ENCODE measurements at regions not wholly inside any gene's neighbourhood (a gene's known extent, or its start where the extent isn't known, plus 50 kb on each side); places are given as distances from the start of the nearest gene placed in this dataset.

- Histone ChIP-seq H3K4me1 (ENCODE audit: control insufficient read depth in 3 of 3, insufficient read depth in 2 of 3, low read depth in 1 of 3, low read length in 2 of 3) (no peaks in the 10 kb centered on the region), H3K9me3 (ENCODE audit: control insufficient read depth in 2 of 2, insufficient read depth in 1 of 2, low read depth in 1 of 2, low read length in 1 of 2) (no peaks in the 10 kb centered on the region), H3K36me3 (ENCODE audit: control insufficient read depth in 3 of 3, insufficient read depth in 2 of 3, low read depth in 1 of 3, low read length in 3 of 3) (no peaks in the 10 kb centered on the region), H3K27me3 (ENCODE audit: control insufficient read depth in 3 of 3, insufficient read depth in 3 of 3, low read length in 3 of 3) (no peaks in the 10 kb centered on the region), H3K27ac (ENCODE audit: low read depth in 1 of 3, low read length in 2 of 3) (no peak overlapping the region), H3K4me3 (ENCODE audit: low read depth in 1 of 3, low read length in 3 of 3) (no peak overlapping the region)
- FAIRE-seq (no peak), DNase-seq (no peak)
- 80 to 86% (median 80%) methylated on average over 7 of the region's 7 CpGs for WGBS, 3 donors
Observed at GRCh38 chr18:25595274-25596060, 243.5 kb upstream of the ZNF521 start.

GRCh38 chr18:25594351-25594750, 242.4 kb upstream of the ZNF521 start:
- DNase-seq = no peak
- WGBS, 3 donors = 94 to 100% (median 95%) methylated on average over 1 of the region's 1 CpG
- Histone ChIP-seq H3K27me3 (ENCODE audit: control insufficient read depth in 3 of 3, insufficient read depth in 3 of 3, low read length in 3 of 3) (no peaks in the 10 kb centered on the region), H3K36me3 (ENCODE audit: control insufficient read depth in 3 of 3, insufficient read depth in 2 of 3, low read depth in 1 of 3, low read length in 3 of 3) (no peaks in the 10 kb centered on the region), H3K4me3 (ENCODE audit: low read depth in 1 of 3, low read length in 3 of 3) (no peak overlapping the region), H3K27ac (ENCODE audit: low read depth in 1 of 3, low read length in 2 of 3) (no peak overlapping the region), H3K9me3 (ENCODE audit: control insufficient read depth in 2 of 2, insufficient read depth in 1 of 2, low read depth in 1 of 2, low read length in 1 of 2) (no peaks in the 10 kb centered on the region), H3K4me1 (ENCODE audit: control insufficient read depth in 3 of 3, insufficient read depth in 2 of 3, low read depth in 1 of 3, low read length in 2 of 3) (no peaks in the 10 kb centered on the region)
- FAIRE-seq = no peak

DNA sequence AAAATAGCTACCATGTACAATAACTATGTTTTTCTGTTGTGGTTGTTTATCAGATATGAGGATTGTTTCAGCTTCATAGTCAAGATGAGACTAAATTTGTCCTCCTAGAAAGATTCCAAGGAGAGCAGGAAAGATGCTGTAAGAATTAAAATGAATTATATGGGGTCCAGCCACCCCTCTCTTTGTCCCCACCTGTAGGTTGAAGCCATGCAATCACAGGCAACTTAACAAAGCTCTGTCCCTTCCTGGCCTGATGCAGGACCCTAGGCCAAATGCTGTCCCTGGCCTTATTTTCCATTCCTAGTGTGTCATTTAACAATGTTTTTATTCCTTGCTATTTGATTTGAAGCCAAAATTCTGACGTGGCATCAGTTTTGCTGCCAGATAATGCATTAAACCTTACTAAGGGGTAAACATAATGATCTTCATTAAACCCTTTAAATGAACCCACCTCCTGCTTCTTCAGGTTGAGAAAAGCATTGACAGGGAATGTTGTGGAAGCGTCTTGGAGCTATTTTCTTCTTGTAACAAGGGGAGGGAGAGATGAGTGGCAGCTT, 240.9 kb upstream of the ZNF521 start:
- no peak for FAIRE-seq
- no peak for DNase-seq
- WGBS, 3 donors = 47 to 63% (median 54%) methylated on average over 2 of the region's 2 CpGs
- Histone ChIP-seq H3K4me3 (ENCODE audit: low read depth in 1 of 3, low read length in 3 of 3) (no peak overlapping the region), H3K27me3 (ENCODE audit: control insufficient read depth in 3 of 3, insufficient read depth in 3 of 3, low read length in 3 of 3) (no peaks in the 10 kb centered on the region), H3K27ac (ENCODE audit: low read depth in 1 of 3, low read length in 2 of 3) (no peak overlapping the region), H3K9me3 (ENCODE audit: control insufficient read depth in 2 of 2, insufficient read depth in 1 of 2, low read depth in 1 of 2, low read length in 1 of 2) (no peaks in the 10 kb centered on the region), H3K36me3 (ENCODE audit: control insufficient read depth in 3 of 3, insufficient read depth in 2 of 3, low read depth in 1 of 3, low read length in 3 of 3) (no peaks in the 10 kb centered on the region), H3K4me1 (ENCODE audit: control insufficient read depth in 3 of 3, insufficient read depth in 2 of 3, low read depth in 1 of 3, low read length in 2 of 3) (no peaks in the 10 kb centered on the region)

- Histone ChIP-seq H3K36me3 (ENCODE audit: control insufficient read depth in 3 of 3, insufficient read depth in 2 of 3, low read depth in 1 of 3, low read length in 3 of 3) (no peaks in the 10 kb centered on the region), H3K4me1 (ENCODE audit: control insufficient read depth in 3 of 3, insufficient read depth in 2 of 3, low read depth in 1 of 3, low read length in 2 of 3) (no peaks in the 10 kb centered on the region), H3K27ac (ENCODE audit: low read depth in 1 of 3, low read length in 2 of 3) (no peak overlapping the region), H3K27me3 (ENCODE audit: control insufficient read depth in 3 of 3, insufficient read depth in 3 of 3, low read length in 3 of 3) (no peaks in the 10 kb centered on the region), H3K4me3 (ENCODE audit: low read depth in 1 of 3, low read length in 3 of 3) (no peak overlapping the region), H3K9me3 (ENCODE audit: control insufficient read depth in 2 of 2, insufficient read depth in 1 of 2, low read depth in 1 of 2, low read length in 1 of 2) (peaks cover 0 to 5% of the 10 kb centered on the region in 2 donors)
- FAIRE-seq = no peak
- 85 to 89% (median 89%) methylated on average over 8 of the region's 8 CpGs for WGBS, 3 donors
- no peak for DNase-seq
Observed at GRCh38 chr18:25590456-25590855, 238.5 kb upstream of the ZNF521 start.

DNA sequence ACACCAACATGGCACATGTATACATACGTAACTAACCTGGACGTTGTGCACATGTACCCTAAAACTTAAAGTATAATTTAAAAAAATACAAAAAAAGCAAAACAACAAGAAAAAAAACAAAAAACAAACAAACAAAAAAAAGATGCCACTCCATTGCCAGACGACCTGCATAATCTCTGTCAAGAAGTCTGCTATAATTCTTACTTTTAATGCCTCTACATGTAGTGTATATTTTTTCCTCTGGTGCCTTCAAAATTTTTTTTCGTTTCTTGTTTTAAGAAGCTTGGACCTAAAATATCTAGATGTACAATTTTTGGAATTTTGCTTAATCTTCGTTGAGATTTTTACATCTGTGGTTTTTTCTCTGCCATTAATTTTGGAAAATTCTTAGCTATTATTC, 235.6 kb upstream of the ZNF521 start:
- H3K27ac ChIP-seq (ENCODE audit: low read depth in 1 of 3, low read length in 2 of 3) = no peak overlapping the region
- H3K9me3 ChIP-seq (ENCODE audit: control insufficient read depth in 2 of 2, insufficient read depth in 1 of 2, low read depth in 1 of 2, low read length in 1 of 2) = peaks cover 0 to 5% of the 10 kb centered on the region in 2 donors
- WGBS, 3 donors = 71 to 89% (median 78%) methylated on average over 5 of the region's 5 CpGs
- no peak overlapping the region for H3K4me3 ChIP-seq (ENCODE audit: low read depth in 1 of 3, low read length in 3 of 3)
- DNase-seq (no peak), FAIRE-seq (no peak)
- H3K27me3 ChIP-seq (ENCODE audit: control insufficient read depth in 3 of 3, insufficient read depth in 3 of 3, low read length in 3 of 3) = no peaks in the 10 kb centered on the region
- H3K36me3 ChIP-seq (ENCODE audit: control insufficient read depth in 3 of 3, insufficient read depth in 2 of 3, low read depth in 1 of 3, low read length in 3 of 3) = no peaks in the 10 kb centered on the region
- no peaks in the 10 kb centered on the region for H3K4me1 ChIP-seq (ENCODE audit: control insufficient read depth in 3 of 3, insufficient read depth in 2 of 3, low read depth in 1 of 3, low read length in 2 of 3)

DNA sequence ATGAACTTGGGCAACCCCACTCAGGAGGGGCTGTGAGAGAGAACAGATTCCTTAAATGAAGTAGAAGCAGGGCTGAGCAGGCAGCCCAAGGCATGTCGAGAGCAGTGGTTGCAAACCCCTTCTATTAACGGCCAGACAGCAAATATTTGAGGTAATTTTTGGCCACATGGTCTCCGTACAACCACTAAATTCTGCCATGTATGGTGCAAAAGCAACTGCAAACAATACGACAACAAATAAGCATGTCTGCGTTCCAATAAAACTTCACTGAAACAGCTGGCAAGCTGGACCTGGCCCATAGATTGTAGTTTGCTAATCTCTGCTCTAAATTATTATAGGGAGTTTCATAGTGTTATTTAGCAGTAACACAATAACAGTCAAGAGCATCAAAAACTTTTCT, 217.0 kb upstream of the ZNF521 start:
- FAIRE-seq = no peak
- Histone ChIP-seq H3K9me3 (ENCODE audit: control insufficient read depth in 2 of 2, insufficient read depth in 1 of 2, low read depth in 1 of 2, low read length in 1 of 2) (no peaks in the 10 kb centered on the region), H3K27ac (ENCODE audit: low read depth in 1 of 3, low read length in 2 of 3) (no peak overlapping the region), H3K36me3 (ENCODE audit: control insufficient read depth in 3 of 3, insufficient read depth in 2 of 3, low read depth in 1 of 3, low read length in 3 of 3) (no peaks in the 10 kb centered on the region), H3K27me3 (ENCODE audit: control insufficient read depth in 3 of 3, insufficient read depth in 3 of 3, low read length in 3 of 3) (no peaks in the 10 kb centered on the region), H3K4me1 (ENCODE audit: control insufficient read depth in 3 of 3, insufficient read depth in 2 of 3, low read depth in 1 of 3, low read length in 2 of 3) (no peaks in the 10 kb centered on the region), H3K4me3 (ENCODE audit: low read depth in 1 of 3, low read length in 3 of 3) (no peak overlapping the region)
- DNase-seq = no peak
- WGBS, 3 donors = 57 to 73% (median 63%) methylated on average over 5 of the region's 5 CpGs

- Histone ChIP-seq H3K36me3 (ENCODE audit: control insufficient read depth in 3 of 3, insufficient read depth in 2 of 3, low read depth in 1 of 3, low read length in 3 of 3) (no peaks in the 10 kb centered on the region), H3K27me3 (ENCODE audit: control insufficient read depth in 3 of 3, insufficient read depth in 3 of 3, low read length in 3 of 3) (no peaks in the 10 kb centered on the region), H3K9me3 (ENCODE audit: control insufficient read depth in 2 of 2, insufficient read depth in 1 of 2, low read depth in 1 of 2, low read length in 1 of 2) (no peaks in the 10 kb centered on the region), H3K4me3 (ENCODE audit: low read depth in 1 of 3, low read length in 3 of 3) (no peak overlapping the region), H3K4me1 (ENCODE audit: control insufficient read depth in 3 of 3, insufficient read depth in 2 of 3, low read depth in 1 of 3, low read length in 2 of 3) (no peaks in the 10 kb centered on the region), H3K27ac (ENCODE audit: low read depth in 1 of 3, low read length in 2 of 3) (no peak overlapping the region)
- DNase-seq (no peak), FAIRE-seq (no peak)
- WGBS, 3 donors = 73 to 79% (median 74%) methylated on average over 16 of the region's 16 CpGs
Observed at GRCh38 chr18:25563816-25564683, 212.1 kb upstream of the ZNF521 start.

GRCh38 chr18:25563346-25563745, 211.4 kb upstream of the ZNF521 start:
- no peak for FAIRE-seq
- no peak overlapping the region for H3K27ac ChIP-seq (ENCODE audit: low read depth in 1 of 3, low read length in 2 of 3)
- no peaks in the 10 kb centered on the region for H3K4me1 ChIP-seq (ENCODE audit: control insufficient read depth in 3 of 3, insufficient read depth in 2 of 3, low read depth in 1 of 3, low read length in 2 of 3)
- WGBS, 3 donors = 80 to 83% (median 81%) methylated on average over 3 of the region's 3 CpGs
- no peak for DNase-seq
- no peak overlapping the region for H3K4me3 ChIP-seq (ENCODE audit: low read depth in 1 of 3, low read length in 3 of 3)
- no peaks in the 10 kb centered on the region for H3K9me3 ChIP-seq (ENCODE audit: control insufficient read depth in 2 of 2, insufficient read depth in 1 of 2, low read depth in 1 of 2, low read length in 1 of 2)
- H3K36me3 ChIP-seq (ENCODE audit: control insufficient read depth in 3 of 3, insufficient read depth in 2 of 3, low read depth in 1 of 3, low read length in 3 of 3) = no peaks in the 10 kb centered on the region
- no peaks in the 10 kb centered on the region for H3K27me3 ChIP-seq (ENCODE audit: control insufficient read depth in 3 of 3, insufficient read depth in 3 of 3, low read length in 3 of 3)

Data from small intestine (tissue), 7 donors.